Esophagus squamous epithelium (tissue), 4 donors: ENCODE measurements at regions not wholly inside any gene's neighbourhood (a gene's known extent, or its start where the extent isn't known, plus 50 kb on each side); places are given as distances from the start of the nearest gene placed in this dataset.

ENCODE experiments used
- CTCF ChIP-seq, 6 experiments: fragments of 450-650 bp in 4 of 6; fragments of 200-600 bp in 2 of 6; sonication (generic) in 2 of 6; IDR thresholded peaks; one replicate each; pipeline ENCODE4 v1.5.1; 2016 to 2019; ENCODE audit warnings: antibody characterized with exemption in 6 of 6, mild to moderate bottlenecking in 4 of 6, moderate library complexity in 4 of 6
- POLR2A ChIP-seq, 4 donors: fragments of 450-650 bp; IDR thresholded peaks; one replicate each; pipeline ENCODE4 v1.6.1; 2017; ENCODE audit warnings: antibody characterized with exemption in 4 of 4, mild to moderate bottlenecking in 4 of 4, moderate library complexity in 3 of 4

- TF ChIP-seq POLR2A (IDR thresholded peaks at IDR 0.05) (no peak), CTCF (IDR thresholded peaks at IDR 0.05) (no peak)
These were observed 611.2 kb upstream of the ZNF608 start for GRCh38 chr5:125357660-125358059.
